ENCODE measurements at regions not wholly inside any gene's neighbourhood (a gene's known extent, or its start where the extent isn't known, plus 50 kb on each side); places are given as distances from the start of the nearest gene placed in this dataset.
"Not testable (repeated sequence)": the region's sequence is repeated elsewhere in the genome, so short reads cannot be mapped to it uniquely, and the experiment has no call there.

GRCh38 chr3:124651416-124651815 is 78.8 kb upstream of the UMPS start:
- TF ChIP-seq HMGXB3 (CRISPR knock-in tag; IDR thresholded peaks at IDR 0.05; ENCODE audit: borderline replicate concordance); NCOR1 (IDR thresholded peaks at IDR 0.05; ENCODE audit: borderline replicate concordance, low read length); POLR2G (IDR thresholded peaks at IDR 0.05; ENCODE audit: low read depth, low read length); EP300 (IDR thresholded peaks at IDR 0.05; ENCODE audit: low read depth in 2 of 2, low read length in 2 of 2); EP300 (CRISPR knock-in tag; IDR thresholded peaks at IDR 0.05; ENCODE audit: borderline replicate concordance); ZBTB44 (CRISPR knock-in tag; IDR thresholded peaks at IDR 0.05); ERF (CRISPR knock-in tag; IDR thresholded peaks at IDR 0.05); ZNF224 (CRISPR knock-in tag; IDR thresholded peaks at IDR 0.05); ZNF160 (CRISPR knock-in tag; IDR thresholded peaks at IDR 0.05); AGO1 (IDR thresholded peaks at IDR 0.05; ENCODE audit: low read depth, low read length, poor library complexity, severe bottlenecking); AHR (CRISPR knock-in tag; IDR thresholded peaks at IDR 0.05); MTF2 (CRISPR knock-in tag; IDR thresholded peaks at IDR 0.05; ENCODE audit: borderline replicate concordance): not testable (repeated sequence)

All from HepG2 (cell line).